ENCODE measurements at regions not wholly inside any gene's neighbourhood (a gene's known extent, or its start where the extent isn't known, plus 50 kb on each side); places are given as distances from the start of the nearest gene placed in this dataset.

- Histone ChIP-seq H3K4me3 (no peak overlapping the region), H3K27ac (no peak overlapping the region), H3K27me3 (no peaks in the 10 kb centered on the region), H3K9me3 (no peaks in the 10 kb centered on the region), H3K36me3 (replicated peaks in 1 of 2; ENCODE audit: insufficient read depth in 1 of 2, low read depth in 2 of 2) (no peaks in the 10 kb centered on the region), H3K4me1 (no peaks in the 10 kb centered on the region)
- no peak for DNase-seq
- intact Hi-C loops (cut with DNase I) = no loop called here
- 92 to 100% methylated on average over 3 of the region's 3 CpGs for WGBS, 2 donors
- no peak for ATAC-seq
- TF ChIP-seq CTCF (IDR thresholded peaks at IDR 0.05) (no peak), POLR2A (IDR thresholded peaks at IDR 0.05) (no peak)
Observed at GRCh38 chr5:176178789-176179188, 59.4 kb upstream of the SIMC1 start.

GRCh38 chr5:176180339-176180738 lies 57.9 kb upstream of the SIMC1 start:
- Histone ChIP-seq H3K36me3 (replicated peaks in 1 of 2; ENCODE audit: insufficient read depth in 1 of 2, low read depth in 2 of 2) (no peaks in the 10 kb centered on the region), H3K27me3 (no peaks in the 10 kb centered on the region), H3K4me1 (no peaks in the 10 kb centered on the region), H3K27ac (no peak overlapping the region), H3K9me3 (no peaks in the 10 kb centered on the region), H3K4me3 (no peak overlapping the region)
- intact Hi-C loops (cut with DNase I) = no loop called here
- WGBS, 2 donors = 52 to 54% methylated on average over 3 of the region's 3 CpGs
- ATAC-seq (no peak), DNase-seq (no peak)
- no peak for TF ChIP-seq POLR2A (IDR thresholded peaks at IDR 0.05)
- no peak for TF ChIP-seq CTCF (IDR thresholded peaks at IDR 0.05)

GRCh38 chr5:176180781-176181180 lies 57.4 kb upstream of the SIMC1 start:
- ATAC-seq (no peak), DNase-seq (no peak)
- Histone ChIP-seq H3K4me3 (no peak overlapping the region), H3K4me1 (no peaks in the 10 kb centered on the region), H3K9me3 (no peaks in the 10 kb centered on the region), H3K27me3 (no peaks in the 10 kb centered on the region), H3K27ac (no peak overlapping the region), H3K36me3 (replicated peaks in 1 of 2; ENCODE audit: insufficient read depth in 1 of 2, low read depth in 2 of 2) (no peaks in the 10 kb centered on the region)
- no peak for TF ChIP-seq POLR2A (IDR thresholded peaks at IDR 0.05)
- TF ChIP-seq CTCF (IDR thresholded peaks at IDR 0.05) = no peak
- WGBS, 2 donors = 27 to 31% methylated on average over 3 of the region's 3 CpGs
- intact Hi-C loops (cut with DNase I) = no loop called here

- no peak for ATAC-seq
- intact Hi-C loops (cut with DNase I) = no loop called here
Observed at GRCh38 chr5:176181271-176181855, 56.9 kb upstream of the SIMC1 start.

More at GRCh38 chr5:176181271-176181855, 56.9 kb upstream of the SIMC1 start:
- no peaks in the 10 kb centered on the region for H3K27me3 ChIP-seq
- no peak overlapping the region for H3K27ac ChIP-seq
- H3K9me3 ChIP-seq = no peaks in the 10 kb centered on the region
- 56 to 59% methylated on average over 7 of the region's 7 CpGs for WGBS, 2 donors
- no peaks in the 10 kb centered on the region for H3K36me3 ChIP-seq (replicated peaks in 1 of 2; ENCODE audit: insufficient read depth in 1 of 2, low read depth in 2 of 2)
- DNase-seq = no peak
- no peak overlapping the region for H3K4me3 ChIP-seq
- TF ChIP-seq CTCF (IDR thresholded peaks at IDR 0.05) (no peak), POLR2A (IDR thresholded peaks at IDR 0.05) (no peak)
- H3K4me1 ChIP-seq = no peaks in the 10 kb centered on the region

Data from body of pancreas (tissue), 4 donors.